GM12801 (cell line): ENCODE measurements at regions not wholly inside any gene's neighbourhood (a gene's known extent, or its start where the extent isn't known, plus 50 kb on each side); places are given as distances from the start of the nearest gene placed in this dataset.

Source experiments
- CTCF ChIP-seq: IDR thresholded peaks from one replicate; pipeline ENCODE4 v1.5.1; 2011; ENCODE audit warnings: control low read depth; ENCODE audit not compliant: insufficient read length; ENCODE audit errors: extremely low read depth

- TF ChIP-seq CTCF = no peak
Observed at GRCh38 chr1:221944247-221944870, 202.5 kb upstream of the DUSP10 start.

- TF ChIP-seq CTCF = no peak
Observed at GRCh38 chr1:221940631-221941030, 198.7 kb upstream of the DUSP10 start.

- no peak for TF ChIP-seq CTCF
Observed at GRCh38 chr1:221939607-221940006, 197.7 kb upstream of the DUSP10 start.

GRCh38 chr1:221937155-221937953 lies 195.5 kb upstream of the DUSP10 start:
- no peak for TF ChIP-seq CTCF

GRCh38 chr1:221933814-221934213 lies 191.9 kb upstream of the DUSP10 start:
- TF ChIP-seq CTCF = no peak

- no peak for TF ChIP-seq CTCF
Observed at GRCh38 chr1:221926441-221926840, 184.6 kb upstream of the DUSP10 start.

GRCh38 chr1:221925947-221926346 lies 184.1 kb upstream of the DUSP10 start:
- TF ChIP-seq CTCF = no peak
